Lower lobe of right lung (tissue), 2 donors: ENCODE measurements at regions not wholly inside any gene's neighbourhood (a gene's known extent, or its start where the extent isn't known, plus 50 kb on each side); places are given as distances from the start of the nearest gene placed in this dataset.

Source experiments
- ATAC-seq, 2 donors: fragments of 200-7000 bp; cut with Tn5 transposase; one replicate each; pipeline ENCODE4 v1.9.1; 2020 to 2022; ENCODE audit warnings: mild to moderate bottlenecking in 2 of 2, moderate library complexity in 2 of 2
- DNase-seq: peaks from one replicate; pipeline ENCODE4 v3.0.0-alpha.2; 2020
- H3K27ac ChIP-seq: fragments of 200-600 bp; one replicate; pipeline ENCODE4 v1.8.0; 2022
- H3K27me3 ChIP-seq: fragments of 200-600 bp; one replicate; pipeline ENCODE4 v1.8.0; 2022; ENCODE audit warnings: low read depth
- H3K36me3 ChIP-seq: fragments of 200-600 bp; one replicate; pipeline ENCODE4 v1.8.0; 2022; ENCODE audit warnings: mild to moderate bottlenecking
- H3K4me1 ChIP-seq: fragments of 200-600 bp; one replicate; pipeline ENCODE4 v1.8.0; 2022
- H3K4me3 ChIP-seq: fragments of 200-600 bp; one replicate; pipeline ENCODE4 v1.8.0; 2022; ENCODE audit warnings: mild to moderate bottlenecking
- H3K9me3 ChIP-seq: fragments of 200-600 bp; one replicate; pipeline ENCODE4 v1.8.0; 2022
- CTCF ChIP-seq: fragments of 200-600 bp; IDR thresholded peaks from one replicate; pipeline ENCODE4 v1.8.0; 2022; ENCODE audit warnings: antibody characterized with exemption, mild to moderate bottlenecking
- intact Hi-C: fragments of 100-400 bp; cut with DNase I; formaldehyde crosslinking; loops from one replicate; pipeline ENCODE4 v1.11.0; 2022
- donor health status: DM: no; HTN: yes; CAD: no; lungs with severe emphysema.

- peaks cover 5% of the 10 kb centered on the region for H3K27me3 ChIP-seq
- no peak overlapping the region for H3K4me3 ChIP-seq
- intact Hi-C loops = no loop called here
- H3K9me3 ChIP-seq = no peaks in the 10 kb centered on the region
- ATAC-seq = no peak
- no peak for TF ChIP-seq CTCF
- H3K4me1 ChIP-seq = no peaks in the 10 kb centered on the region
- H3K27ac ChIP-seq = no peak overlapping the region
- no peak for DNase-seq
- H3K36me3 ChIP-seq = no peaks in the 10 kb centered on the region
These were observed 357.1 kb downstream of the EN1 start for GRCh38 chr2:118490330-118490729.

GRCh38 chr2:118489712-118490299, 357.6 kb downstream of the EN1 start:
- intact Hi-C loops = no loop called here
- H3K36me3 ChIP-seq = no peaks in the 10 kb centered on the region
- no peaks in the 10 kb centered on the region for H3K4me1 ChIP-seq
- H3K9me3 ChIP-seq = no peaks in the 10 kb centered on the region
- ATAC-seq = no peak
- H3K27me3 ChIP-seq = peaks cover 5% of the 10 kb centered on the region
- DNase-seq = no peak
- H3K27ac ChIP-seq = no peak overlapping the region
- no peak overlapping the region for H3K4me3 ChIP-seq
- TF ChIP-seq CTCF = no peak

- TF ChIP-seq CTCF = no peak
- Histone ChIP-seq H3K4me1 (no peaks in the 10 kb centered on the region), H3K9me3 (no peaks in the 10 kb centered on the region), H3K27me3 (peaks cover 7% of the 10 kb centered on the region), H3K36me3 (no peaks in the 10 kb centered on the region), H3K27ac (no peak overlapping the region), H3K4me3 (no peak overlapping the region)
- ATAC-seq (no peak), DNase-seq (no peak)
- intact Hi-C loops = no loop called here
These were observed 366.1 kb downstream of the EN1 start for GRCh38 chr2:118481299-118481698.

DNA sequence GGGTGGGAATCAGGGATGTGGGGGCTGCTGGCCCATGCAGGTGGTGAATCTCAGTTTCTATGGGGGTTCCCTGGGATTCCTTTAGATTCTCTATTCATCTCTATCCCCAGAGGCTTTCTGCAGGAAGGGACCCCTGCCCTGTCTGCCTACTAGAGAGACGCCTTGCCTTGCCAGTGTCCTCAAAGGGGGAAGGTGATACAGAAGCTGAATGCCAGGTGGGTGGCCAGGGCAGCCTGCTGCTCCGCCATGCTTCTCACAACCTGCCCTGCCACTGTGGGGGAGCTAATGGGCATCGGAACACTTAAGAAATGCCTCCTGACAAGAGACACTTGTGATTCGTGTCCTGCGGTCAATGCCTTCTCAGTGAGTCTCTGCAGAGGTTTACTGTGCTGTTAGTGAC, 368.4 kb downstream of the EN1 start:
- intact Hi-C loops = no loop called here
- Histone ChIP-seq H3K4me3 (no peak overlapping the region), H3K9me3 (no peaks in the 10 kb centered on the region), H3K27ac (no peak overlapping the region), H3K27me3 (peaks cover 7% of the 10 kb centered on the region), H3K4me1 (no peaks in the 10 kb centered on the region), H3K36me3 (no peaks in the 10 kb centered on the region)
- no peak for TF ChIP-seq CTCF
- ATAC-seq (no peak), DNase-seq (no peak)

- Histone ChIP-seq H3K4me1 (no peaks in the 10 kb centered on the region), H3K36me3 (no peaks in the 10 kb centered on the region), H3K27me3 (peaks cover 7% of the 10 kb centered on the region), H3K9me3 (no peaks in the 10 kb centered on the region), H3K4me3 (no peak overlapping the region), H3K27ac (no peak overlapping the region)
- TF ChIP-seq CTCF = no peak
- ATAC-seq (no peak), DNase-seq (no peak)
- intact Hi-C loops = no loop called here
These were observed 370.2 kb downstream of the EN1 start for GRCh38 chr2:118477111-118477862.
